Neutrophil (primary cell): ENCODE measurements at regions not wholly inside any gene's neighbourhood (a gene's known extent, or its start where the extent isn't known, plus 50 kb on each side); places are given as distances from the start of the nearest gene placed in this dataset.

ENCODE experiments used
- H3K27ac ChIP-seq: fragments of 200-600 bp; sonication (generic); 2 replicates; pipeline ENCODE4 v1.5.1; 2016; ENCODE audit warnings: mild to moderate bottlenecking, moderate library complexity
- H3K27me3 ChIP-seq: fragments of 200-600 bp; sonication (generic); 2 replicates; pipeline ENCODE4 v1.6.0; 2016; ENCODE audit warnings: mild to moderate bottlenecking
- H3K36me3 ChIP-seq: fragments of 200-600 bp; sonication (generic); 2 replicates; pipeline ENCODE4 v1.5.1; 2017
- H3K4me1 ChIP-seq, 2 experiments: fragments of 200-600 bp in 1 of 2; sonication (generic) in 1 of 2; 1 replicate in 1 of 2; 2 replicates in 1 of 2; pipeline versions ENCODE4 v1.5.1 to v1.6.1; 2013 to 2016; ENCODE audit warnings: low read depth in 1 of 2, low read length in 1 of 2, mild to moderate bottlenecking in 1 of 2, moderate library complexity in 1 of 2; ENCODE audit not compliant: control insufficient read depth in 1 of 2, insufficient read depth in 1 of 2
- H3K4me3 ChIP-seq, 2 experiments: fragments of 200-600 bp in 1 of 2; sonication (generic) in 1 of 2; 1 replicate in 1 of 2; 2 replicates in 1 of 2; pipeline ENCODE4 v1.5.1; 2013 to 2016; ENCODE audit warnings: low read depth in 1 of 2, low read length in 1 of 2, mild to moderate bottlenecking in 1 of 2, moderate library complexity in 1 of 2
- H3K9me3 ChIP-seq: fragments of 200-600 bp; sonication (generic); 2 replicates; pipeline ENCODE4 v1.5.1; 2016
- CTCF ChIP-seq: fragments of 200-600 bp; sonication (generic); IDR thresholded peaks from 2 replicates; pipeline ENCODE4 v1.5.1; 2016; ENCODE audit warnings: antibody characterized with exemption

- Histone ChIP-seq H3K36me3 (no peaks in the 10 kb centered on the region), H3K4me3 (no peak overlapping the region), H3K27me3 (no peaks in the 10 kb centered on the region), H3K9me3 (no peaks in the 10 kb centered on the region), H3K27ac (no peak overlapping the region), H3K4me1 (no peaks in the 10 kb centered on the region)
- no peak for TF ChIP-seq CTCF
These were observed 291.9 kb upstream of the USP25 start for GRCh38 chr21:15437883-15438282.

- H3K4me3 ChIP-seq, result no peak overlapping the region
- H3K9me3 ChIP-seq, result no peaks in the 10 kb centered on the region
- H3K4me1 ChIP-seq, result no peaks in the 10 kb centered on the region
- TF ChIP-seq CTCF, result no peak
- H3K27ac ChIP-seq, result no peak overlapping the region
- no peaks in the 10 kb centered on the region for H3K36me3 ChIP-seq
- no peaks in the 10 kb centered on the region for H3K27me3 ChIP-seq
These were observed 290.1 kb upstream of the USP25 start for GRCh38 chr21:15439726-15440125.

- Histone ChIP-seq H3K4me1 (peaks cover 3 to 10% of the 10 kb centered on the region in 2 experiments), H3K36me3 (no peaks in the 10 kb centered on the region), H3K4me3 (no peak overlapping the region), H3K27me3 (no peaks in the 10 kb centered on the region), H3K27ac (no peak overlapping the region), H3K9me3 (no peaks in the 10 kb centered on the region)
- TF ChIP-seq CTCF, result no peak
These were observed 288.7 kb upstream of the USP25 start for GRCh38 chr21:15441060-15441493.

GRCh38 chr21:15441992-15442391 lies 287.8 kb upstream of the USP25 start:
- peaks cover 3 to 12% of the 10 kb centered on the region in 2 experiments for H3K4me1 ChIP-seq
- no peaks in the 10 kb centered on the region for H3K9me3 ChIP-seq
- H3K36me3 ChIP-seq, result no peaks in the 10 kb centered on the region
- no peak overlapping the region for H3K4me3 ChIP-seq
- H3K27me3 ChIP-seq, result no peaks in the 10 kb centered on the region
- no peak for TF ChIP-seq CTCF
- no peak overlapping the region for H3K27ac ChIP-seq

GRCh38 chr21:15442743-15443469 lies 286.9 kb upstream of the USP25 start:
- Histone ChIP-seq H3K27ac (no peak overlapping the region), H3K4me1 (peaks cover 3 to 12% of the 10 kb centered on the region in 2 experiments), H3K4me3 (no peak overlapping the region), H3K27me3 (no peaks in the 10 kb centered on the region), H3K36me3 (no peaks in the 10 kb centered on the region), H3K9me3 (no peaks in the 10 kb centered on the region)
- TF ChIP-seq CTCF, result no peak
